Trophoblast cell (in vitro differentiated cells and primary cell): ENCODE measurements at regions not wholly inside any gene's neighbourhood (a gene's known extent, or its start where the extent isn't known, plus 50 kb on each side); places are given as distances from the start of the nearest gene placed in this dataset.

Experiments used
- DNase-seq, 2 donors: peaks; one replicate each; pipeline ENCODE4 v3.0.0-alpha.2; 2016
- H2AFZ ChIP-seq: 2 replicates; pipeline ENCODE4 v1.6.1; 2013; ENCODE audit warnings: low read length, moderate library complexity, mild to moderate bottlenecking; ENCODE audit not compliant: insufficient read depth, poor library complexity
- H2AK5ac ChIP-seq: 2 replicates; pipeline ENCODE4 v1.6.1; 2013; ENCODE audit warnings: mild to moderate bottlenecking, low read length
- H2BK120ac ChIP-seq: 2 replicates; pipeline ENCODE4 v1.6.1; 2013; ENCODE audit warnings: low read length, mild to moderate bottlenecking, moderate library complexity; ENCODE audit not compliant: insufficient read depth, poor library complexity
- H2BK12ac ChIP-seq: 2 replicates; pipeline ENCODE4 v1.6.1; 2013; ENCODE audit warnings: mild to moderate bottlenecking, low read length, moderate library complexity
- H2BK5ac ChIP-seq: 2 replicates; pipeline ENCODE4 v1.6.1; 2013; ENCODE audit warnings: low read length, low read depth, moderate library complexity, mild to moderate bottlenecking; ENCODE audit not compliant: poor library complexity
- H3K14ac ChIP-seq: 2 replicates; pipeline ENCODE4 v1.6.1; 2013; ENCODE audit warnings: mild to moderate bottlenecking, low read length
- H3K18ac ChIP-seq: 2 replicates; pipeline ENCODE4 v1.6.1; 2013; ENCODE audit warnings: mild to moderate bottlenecking, low read length
- H3K23ac ChIP-seq: 2 replicates; pipeline ENCODE4 v1.6.1; 2013; ENCODE audit warnings: low read length
- H3K27ac ChIP-seq: 2 replicates; pipeline ENCODE4 v1.5.1; 2013; ENCODE audit warnings: low read depth, mild to moderate bottlenecking, inconsistent platforms, low read length, moderate library complexity
- H3K27me3 ChIP-seq: 2 replicates; pipeline ENCODE4 v1.6.1; 2013; ENCODE audit warnings: inconsistent platforms, mild to moderate bottlenecking, low read length, moderate library complexity; ENCODE audit not compliant: insufficient read depth
- H3K36me3 ChIP-seq, 2 experiments: 1 replicate in 1 of 2; 2 replicates in 1 of 2; pipeline ENCODE4 v1.6.1; 2013; ENCODE audit warnings: low read length in 2 of 2, mild to moderate bottlenecking in 2 of 2, moderate library complexity in 1 of 2; ENCODE audit not compliant: insufficient read depth in 2 of 2, control insufficient read depth in 1 of 2
- H3K4ac ChIP-seq: 2 replicates; pipeline ENCODE4 v1.6.1; 2013; ENCODE audit warnings: low read depth, mild to moderate bottlenecking, low read length, moderate library complexity
- H3K4me1 ChIP-seq, 2 experiments: 1 replicate in 1 of 2; 2 replicates in 1 of 2; pipeline ENCODE4 v1.6.1; 2013; ENCODE audit warnings: low read length in 2 of 2, mild to moderate bottlenecking in 2 of 2, moderate library complexity in 1 of 2; ENCODE audit not compliant: insufficient read depth in 2 of 2, control insufficient read depth in 1 of 2
- H3K4me2 ChIP-seq: 2 replicates; pipeline ENCODE4 v1.6.1; 2013; ENCODE audit warnings: inconsistent platforms, mild to moderate bottlenecking, low read length, moderate library complexity
- H3K4me3 ChIP-seq: 2 replicates; pipeline ENCODE4 v1.5.1; 2013; ENCODE audit warnings: mild to moderate bottlenecking, low read depth, low read length, inconsistent platforms
- H3K79me1 ChIP-seq: one replicate; pipeline ENCODE4 v1.6.1; 2013; ENCODE audit warnings: low read length
- H3K79me2 ChIP-seq: 2 replicates; pipeline ENCODE4 v1.6.1; 2013; ENCODE audit warnings: low read length, mild to moderate bottlenecking; ENCODE audit not compliant: control insufficient read depth, insufficient read depth, poor library complexity
- H3K9ac ChIP-seq: 2 replicates; pipeline ENCODE4 v1.6.1; 2013; ENCODE audit warnings: mild to moderate bottlenecking, low read length
- H3K9me3 ChIP-seq: 2 replicates; pipeline ENCODE4 v1.6.1; 2013; ENCODE audit warnings: low read depth, mild to moderate bottlenecking, control low read depth, inconsistent platforms, low read length; ENCODE audit not compliant: insufficient read depth
- H4K12ac ChIP-seq: 2 replicates; pipeline ENCODE4 v1.6.1; 2013; ENCODE audit warnings: low read depth, mild to moderate bottlenecking, low read length, moderate library complexity
- H4K8ac ChIP-seq: 2 replicates; pipeline ENCODE4 v1.6.1; 2013; ENCODE audit warnings: low read depth, mild to moderate bottlenecking, low read length, moderate library complexity
- H4K91ac ChIP-seq: one replicate; pipeline ENCODE4 v1.6.1; 2013; ENCODE audit warnings: low read depth, mild to moderate bottlenecking, low read length, moderate library complexity
- WGBS: extraction: QIAGEN DNeasy Blood & Tissue Kit; methylation state at CpG from one replicate; pipeline ENCODE4 v1.1.7; 2013; ENCODE audit warnings: missing lambda C conversion rate; ENCODE audit not compliant: insufficient read length, insufficient coverage; ENCODE audit errors: extremely low coverage; 5-methylcytosine and 5-hydroxymethylcytosine counted together

DNA sequence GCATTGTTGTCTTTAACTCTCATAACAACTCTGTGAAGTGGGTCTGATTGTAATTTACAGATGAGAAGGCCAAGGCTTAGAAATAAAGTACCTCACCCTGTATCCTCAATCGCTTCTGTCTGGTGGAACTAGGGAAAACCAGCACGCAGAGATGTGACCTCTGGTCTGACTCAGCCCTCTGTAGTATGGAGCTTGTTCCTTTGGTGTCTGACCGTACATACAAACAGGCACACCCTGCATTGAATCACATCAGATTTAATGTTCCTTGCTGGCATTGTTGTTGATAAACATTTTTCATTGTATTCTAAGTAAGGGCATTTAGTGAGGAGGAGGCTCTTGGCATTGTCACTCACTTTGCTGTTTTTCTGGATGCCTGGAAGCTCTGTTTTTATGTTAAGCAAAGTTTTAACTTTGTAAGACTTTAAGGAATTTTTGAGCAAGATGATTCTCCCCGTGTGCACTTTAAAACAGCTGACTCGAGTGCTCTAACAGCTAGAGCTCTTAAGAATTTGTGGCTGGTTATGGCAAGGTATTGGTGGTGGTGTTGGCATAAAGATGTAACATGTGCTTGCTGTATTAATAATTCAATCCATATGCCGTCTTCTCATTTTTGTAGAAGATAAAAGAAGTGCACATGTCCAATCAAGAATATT is 89.0 kb upstream of the SPATA13 start:
- Histone ChIP-seq H3K4me2 (no peak overlapping the region), H2AK5ac (no peak overlapping the region), H3K27me3 (no peaks in the 10 kb centered on the region), H3K27ac (no peak overlapping the region), H4K12ac (no peak overlapping the region), H3K4me3 (no peak overlapping the region), H3K23ac (no peak overlapping the region), H3K79me2 (no peaks in the 10 kb centered on the region), H3K4ac (no peak overlapping the region), H4K91ac (no peak overlapping the region), H3K14ac (no peak overlapping the region), H3K9ac (no peak overlapping the region), H2AFZ (no peak overlapping the region), H2BK12ac (no peak overlapping the region), H2BK120ac (no peak overlapping the region), H3K36me3 (no peaks in the 10 kb centered on the region), H3K79me1 (no peaks in the 10 kb centered on the region), H3K18ac (no peak overlapping the region), H3K9me3 (peaks cover 2% of the 10 kb centered on the region), H4K8ac (no peak overlapping the region), H3K4me1 (peaks cover 4 to 5% of the 10 kb centered on the region in 2 experiments), H2BK5ac (no peak overlapping the region)
- WGBS: no CpG with 5 or more reads among the region's 6 CpGs
- peak; percentile 42 to 76 for DNase-seq

DNA sequence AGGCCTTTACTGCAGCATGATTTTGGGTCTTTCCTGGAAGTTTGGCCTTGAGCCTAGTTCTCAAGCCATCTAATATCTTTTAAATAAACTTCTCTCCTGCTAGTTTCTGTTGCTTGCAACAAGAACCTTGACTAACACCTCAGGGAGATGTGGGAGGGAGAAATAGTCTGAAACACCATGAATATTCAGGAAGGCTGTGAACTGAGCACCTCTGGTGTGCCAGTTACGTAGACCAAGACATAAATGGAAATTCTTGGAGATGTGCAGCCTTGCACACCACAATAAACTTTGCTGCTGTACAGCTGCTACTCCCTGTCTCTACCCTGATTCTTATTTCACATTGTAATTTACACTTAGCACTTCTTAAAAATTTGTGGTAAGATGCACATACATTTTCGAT is 86.9 kb upstream of the SPATA13 start:
- no CpG with 5 or more reads among the region's 2 CpGs for WGBS

DNA sequence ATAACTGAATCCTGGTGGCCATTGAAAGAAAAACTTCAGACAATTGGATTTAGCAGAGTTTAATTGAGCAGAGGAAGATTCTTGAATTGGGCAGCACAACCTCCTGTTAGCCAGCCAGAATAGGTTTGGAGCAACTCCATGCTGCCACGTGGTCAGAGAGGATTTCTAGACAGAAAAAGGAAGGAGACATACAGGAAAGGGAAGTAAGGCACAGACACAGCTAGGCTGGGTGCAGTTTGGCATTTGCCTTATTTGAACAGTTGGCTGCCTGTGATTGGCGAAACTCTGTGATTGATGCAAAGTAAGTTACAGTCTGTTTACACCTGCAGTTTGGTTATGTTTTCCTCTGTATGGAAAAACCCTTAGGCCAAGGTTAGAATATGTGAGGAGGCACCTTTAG is 85.8 kb upstream of the SPATA13 start:
- H3K27me3 ChIP-seq: no peaks in the 10 kb centered on the region
- no peak overlapping the region for H3K23ac ChIP-seq
- H3K14ac ChIP-seq: no peak overlapping the region
- DNase-seq: no peak
- no peaks in the 10 kb centered on the region for H3K79me2 ChIP-seq
- H3K4me1 ChIP-seq: peaks cover 4 to 5% of the 10 kb centered on the region in 2 experiments
- H3K9ac ChIP-seq: no peak overlapping the region
- H3K9me3 ChIP-seq: peaks cover 2% of the 10 kb centered on the region
- H2BK12ac ChIP-seq: no peak overlapping the region
- no peak overlapping the region for H2AK5ac ChIP-seq
- WGBS: no CpG with 5 or more reads among the region's 2 CpGs
- H3K4me3 ChIP-seq: no peak overlapping the region
- no peak overlapping the region for H2BK120ac ChIP-seq
- no peak overlapping the region for H4K91ac ChIP-seq
- H3K27ac ChIP-seq: no peak overlapping the region
- H3K36me3 ChIP-seq: no peaks in the 10 kb centered on the region
- H3K4me2 ChIP-seq: no peak overlapping the region
- H2AFZ ChIP-seq: no peak overlapping the region
- no peaks in the 10 kb centered on the region for H3K79me1 ChIP-seq
- no peak overlapping the region for H4K12ac ChIP-seq
- no peak overlapping the region for H3K18ac ChIP-seq
- H3K4ac ChIP-seq: no peak overlapping the region
- H2BK5ac ChIP-seq: no peak overlapping the region
- H4K8ac ChIP-seq: no peak overlapping the region

More for the DNA sequence above, 86.9 kb upstream of the SPATA13 start:
- Histone ChIP-seq H3K79me2 (no peaks in the 10 kb centered on the region), H2AK5ac (no peak overlapping the region), H2BK120ac (no peak overlapping the region), H3K4me2 (no peak overlapping the region), H3K9me3 (peaks cover 2% of the 10 kb centered on the region), H3K27ac (no peak overlapping the region), H2BK5ac (no peak overlapping the region), H4K8ac (no peak overlapping the region), H3K23ac (no peak overlapping the region), H3K4me3 (no peak overlapping the region), H3K9ac (no peak overlapping the region), H3K4me1 (peaks cover 4 to 5% of the 10 kb centered on the region in 2 experiments), H3K79me1 (no peaks in the 10 kb centered on the region), H3K27me3 (no peaks in the 10 kb centered on the region), H2BK12ac (no peak overlapping the region), H4K12ac (no peak overlapping the region), H3K18ac (no peak overlapping the region), H4K91ac (no peak overlapping the region), H3K14ac (no peak overlapping the region), H3K4ac (no peak overlapping the region), H3K36me3 (no peaks in the 10 kb centered on the region), H2AFZ (no peak overlapping the region)
- no peak for DNase-seq

DNA sequence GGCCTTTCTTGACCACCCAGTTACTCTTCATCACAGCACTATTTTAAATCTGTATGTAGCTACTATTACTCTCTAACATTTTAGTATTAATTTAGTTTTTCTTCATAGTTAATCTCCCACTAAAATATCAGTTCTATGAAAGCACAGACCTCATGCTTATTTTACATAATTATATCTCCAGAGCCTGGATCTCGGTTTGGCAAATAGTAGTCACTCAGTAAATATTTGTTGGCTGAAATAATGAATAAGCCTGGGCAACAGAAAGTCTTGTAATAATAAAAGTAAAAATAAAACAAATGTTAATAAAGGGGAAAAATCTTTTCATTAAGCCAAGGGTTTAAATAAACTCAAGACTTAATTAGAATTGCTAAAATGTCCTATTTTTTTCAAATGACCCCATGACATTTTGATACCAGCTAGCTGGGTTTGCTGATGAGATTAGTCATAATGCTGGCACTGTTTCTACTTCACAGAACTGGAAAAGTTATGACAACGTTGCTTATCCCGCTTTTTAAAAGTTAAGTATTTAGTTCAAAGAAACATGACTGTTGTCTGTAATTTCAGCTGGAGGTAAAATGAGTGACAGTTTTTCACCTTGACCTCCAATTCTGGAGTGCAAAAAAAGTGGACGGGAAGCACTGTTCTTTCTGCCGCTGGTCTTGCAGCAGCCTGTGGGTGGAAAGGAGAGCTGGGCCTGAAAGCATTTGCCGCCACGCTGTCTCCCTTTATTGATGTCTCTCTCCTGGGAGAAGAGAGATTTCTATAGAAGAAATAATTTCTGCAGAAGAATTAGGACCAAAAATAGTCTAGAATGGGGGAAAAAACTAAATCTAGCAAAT is 85.2 kb upstream of the SPATA13 start:
- no peak overlapping the region for H2BK12ac ChIP-seq
- H2BK5ac ChIP-seq: no peak overlapping the region

More for the DNA sequence above, 85.2 kb upstream of the SPATA13 start:
- Histone ChIP-seq H4K91ac (no peak overlapping the region), H3K14ac (no peak overlapping the region), H3K9ac (no peak overlapping the region), H3K18ac (no peak overlapping the region), H3K79me1 (no peaks in the 10 kb centered on the region), H4K8ac (no peak overlapping the region), H3K27me3 (no peaks in the 10 kb centered on the region), H3K9me3 (no peaks in the 10 kb centered on the region), H3K79me2 (no peaks in the 10 kb centered on the region), H3K23ac (no peak overlapping the region), H2AFZ (no peak overlapping the region), H3K4ac (no peak overlapping the region), H2BK120ac (no peak overlapping the region), H3K4me1 (peaks cover 4 to 5% of the 10 kb centered on the region in 2 experiments), H2AK5ac (no peak overlapping the region), H3K4me3 (no peak overlapping the region), H3K27ac (no peak overlapping the region), H4K12ac (no peak overlapping the region), H3K4me2 (no peak overlapping the region), H3K36me3 (no peaks in the 10 kb centered on the region)
- no CpG with 5 or more reads among the region's 7 CpGs for WGBS
- DNase-seq: peak in 1 of 2 donors; percentile 20
